Ovary (tissue), 3 donors: ENCODE measurements at regions not wholly inside any gene's neighbourhood (a gene's known extent, or its start where the extent isn't known, plus 50 kb on each side); places are given as distances from the start of the nearest gene placed in this dataset.

Experiments
- CTCF ChIP-seq, 3 donors: fragments of 450-650 bp in 2 of 3; fragments of 200-600 bp in 1 of 3; IDR thresholded peaks; one replicate each; pipeline versions ENCODE4 v1.5.1 to v1.8.0; 2016 to 2022; ENCODE audit warnings: antibody characterized with exemption in 3 of 3, mild to moderate bottlenecking in 1 of 3
- EP300 ChIP-seq: sonication (generic); formaldehyde crosslinking; IDR thresholded peaks from one replicate; pipeline ENCODE4 v1.6.1; 2017; ENCODE audit warnings: antibody characterized with exemption
- POLR2A ChIP-seq: fragments of 450-650 bp; IDR thresholded peaks from one replicate; pipeline ENCODE4 v1.6.1; 2017; ENCODE audit warnings: antibody characterized with exemption, mild to moderate bottlenecking, moderate library complexity
- donor health status: DM: no; HTN: no; CAD: no.

- no peak for TF ChIP-seq POLR2A
- no peak for TF ChIP-seq CTCF (IDR thresholded peaks at IDR 0.05)
- TF ChIP-seq EP300 = no peak
These were observed 164.1 kb downstream of the PTEN start for GRCh38 chr10:88027570-88027969.
